SK-N-SH treated with all-trans-retinoic acid at 6 μM for 48 hours (cell line): ENCODE measurements at regions not wholly inside any gene's neighbourhood (a gene's known extent, or its start where the extent isn't known, plus 50 kb on each side); places are given as distances from the start of the nearest gene placed in this dataset.

Source experiments
- ATAC-seq: fragments of 200-7000 bp; cut with Tn5 transposase; 3 replicates; pipeline ENCODE4 v1.9.1; 2020; ENCODE audit warnings: mild to moderate bottlenecking, moderate library complexity
- ARNTL ChIP-seq: fragments of 450-650 bp; formaldehyde crosslinking; IDR thresholded peaks from 2 replicates; pipeline ENCODE4 v1.5.0; 2020; ENCODE audit warnings: low read depth, mild to moderate bottlenecking, moderate library complexity, borderline replicate concordance
- BACH2 ChIP-seq: fragments of 250-450 bp; sonication (Bioruptor Pico); IDR thresholded peaks from 2 replicates; pipeline ENCODE4 v1.9.0; 2021; ENCODE audit warnings: mild to moderate bottlenecking, borderline replicate concordance
- CREB5 ChIP-seq: fragments of 250-450 bp; sonication (Bioruptor Pico); IDR thresholded peaks from 2 replicates; pipeline ENCODE4 v1.5.1; 2020; ENCODE audit warnings: low read depth, mild to moderate bottlenecking, moderate library complexity
- CSRNP3 ChIP-seq: fragments of 250-450 bp; sonication (Bioruptor Pico); IDR thresholded peaks from 2 replicates; pipeline ENCODE4 v1.5.1; 2021; ENCODE audit warnings: mild to moderate bottlenecking, moderate library complexity
- ESRRG ChIP-seq: fragments of 250-450 bp; sonication (Bioruptor Pico); IDR thresholded peaks from 2 replicates; pipeline ENCODE4 v1.6.1; 2021; ENCODE audit warnings: mild to moderate bottlenecking
- GLIS3 ChIP-seq: fragments of 250-450 bp; sonication (Bioruptor Pico); IDR thresholded peaks from 2 replicates; pipeline ENCODE4 v1.5.0; 2020; ENCODE audit warnings: mild to moderate bottlenecking, moderate library complexity
- ISL1 ChIP-seq: fragments of 250-450 bp; sonication (Bioruptor Pico); IDR thresholded peaks from 2 replicates; pipeline ENCODE4 v2.1.2; 2022; ENCODE audit warnings: mild to moderate bottlenecking, moderate library complexity
- OSR1 ChIP-seq: fragments of 250-450 bp; sonication (Bioruptor Pico); IDR thresholded peaks from 2 replicates; pipeline ENCODE4 v1.8.0; 2022; ENCODE audit warnings: moderate library complexity, mild to moderate bottlenecking, inconsistent platforms
- PATZ1 ChIP-seq: fragments of 250-450 bp; sonication (Bioruptor Pico); IDR thresholded peaks from 2 replicates; pipeline ENCODE4 v1.8.0; 2020; ENCODE audit warnings: mild to moderate bottlenecking, moderate library complexity, borderline replicate concordance
- PPARA ChIP-seq: fragments of 250-450 bp; sonication (Bioruptor Pico); IDR thresholded peaks from 2 replicates; pipeline ENCODE4 v1.5.0; 2020; ENCODE audit warnings: mild to moderate bottlenecking, borderline replicate concordance
- RARB ChIP-seq: fragments of 250-450 bp; sonication (Bioruptor Pico); IDR thresholded peaks from 2 replicates; pipeline ENCODE4 v1.8.0; 2021; ENCODE audit warnings: mild to moderate bottlenecking, moderate library complexity
- SNAI2 ChIP-seq: fragments of 250-450 bp; sonication (Bioruptor Pico); IDR thresholded peaks from 2 replicates; pipeline ENCODE4 v1.5.0; 2020; ENCODE audit warnings: mild to moderate bottlenecking, moderate library complexity
- TCF4 ChIP-seq: fragments of 250-450 bp; sonication (Bioruptor Pico); IDR thresholded peaks from 2 replicates; pipeline ENCODE4 v1.8.0; 2021; ENCODE audit warnings: mild to moderate bottlenecking, moderate library complexity, borderline replicate concordance
- TOX ChIP-seq: fragments of 250-450 bp; sonication (Bioruptor Pico); IDR thresholded peaks from 2 replicates; pipeline ENCODE4 v1.8.0; 2021; ENCODE audit warnings: mild to moderate bottlenecking, moderate library complexity, borderline replicate concordance
- TSHZ2 ChIP-seq: fragments of 250-450 bp; sonication (Bioruptor Pico); IDR thresholded peaks from 2 replicates; pipeline ENCODE4 v1.5.0; 2020; ENCODE audit warnings: mild to moderate bottlenecking, moderate library complexity
- ZC3H10 ChIP-seq: fragments of 250-450 bp; sonication (Bioruptor Pico); IDR thresholded peaks from 2 replicates; pipeline ENCODE4 v1.5.1; 2021; ENCODE audit warnings: mild to moderate bottlenecking, moderate library complexity
- ZFP3 ChIP-seq: fragments of 250-450 bp; sonication (Bioruptor Pico); IDR thresholded peaks from 2 replicates; pipeline ENCODE4 v1.5.0; 2020; ENCODE audit warnings: mild to moderate bottlenecking, moderate library complexity
- ZFP30 ChIP-seq: fragments of 450-650 bp; formaldehyde crosslinking; IDR thresholded peaks from 2 replicates; pipeline ENCODE4 v1.5.0; 2022; ENCODE audit warnings: mild to moderate bottlenecking, moderate library complexity
- ZNF565 ChIP-seq: fragments of 450-650 bp; formaldehyde crosslinking; conservative IDR thresholded peaks from 2 replicates; pipeline ENCODE4 v1.5.0; 2020; ENCODE audit warnings: low read depth, mild to moderate bottlenecking, moderate library complexity
- ZNF70 ChIP-seq: fragments of 450-650 bp; formaldehyde crosslinking; IDR thresholded peaks from 2 replicates; pipeline ENCODE4 v1.5.0; 2020; ENCODE audit warnings: mild to moderate bottlenecking, moderate library complexity
- ZNF8 ChIP-seq: fragments of 450-650 bp; formaldehyde crosslinking; IDR thresholded peaks from 2 replicates; pipeline ENCODE4 v1.5.0; 2020; ENCODE audit warnings: mild to moderate bottlenecking, moderate library complexity

- no peak for ATAC-seq
- no peak for TF ChIP-seq ZNF8 (CRISPR knock-in tag)
- TF ChIP-seq ZC3H10: no peak
- no peak for TF ChIP-seq RARB (CRISPR knock-in tag)
- TF ChIP-seq GLIS3 (CRISPR knock-in tag): no peak
- no peak for TF ChIP-seq BACH2
- TF ChIP-seq ESRRG (CRISPR knock-in tag): no peak
Measured at GRCh38 chr13:78777396-78777795, 118.4 kb upstream of the OBI1 start.

DNA sequence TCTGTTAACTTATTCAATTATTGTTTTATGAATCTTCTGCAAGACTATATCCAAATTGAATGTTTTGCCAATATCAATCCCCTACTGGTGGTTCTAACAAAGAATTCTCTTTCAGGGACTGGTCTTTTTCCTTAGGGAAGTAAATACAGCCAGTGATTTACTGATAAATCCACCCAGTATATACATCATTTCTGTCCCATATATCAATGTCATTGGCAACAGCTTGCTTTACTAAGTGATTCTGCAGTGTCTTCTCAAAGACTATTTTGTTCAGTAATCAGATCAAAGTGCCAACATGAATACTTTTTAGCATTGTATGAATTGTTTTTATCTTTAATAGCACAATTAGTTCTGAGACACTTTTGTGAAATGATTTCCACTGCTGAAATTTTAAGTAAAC is 114.0 kb upstream of the OBI1 start:
- no peak for ATAC-seq
- no peak for TF ChIP-seq PATZ1 (CRISPR knock-in tag)
- no peak for TF ChIP-seq ZNF70
- no peak for TF ChIP-seq TCF4
- TF ChIP-seq PPARA: no peak
- no peak for TF ChIP-seq TSHZ2 (CRISPR knock-in tag)

- TF ChIP-seq ZC3H10 (no peak), TCF4 (no peak), ISL1 (CRISPR knock-in tag) (no peak), ESRRG (CRISPR knock-in tag) (no peak), ZNF70 (no peak), TOX (CRISPR knock-in tag) (no peak), PPARA (no peak), ARNTL (CRISPR knock-in tag) (no peak), PATZ1 (CRISPR knock-in tag) (no peak), ZFP3 (CRISPR knock-in tag) (no peak), CSRNP3 (CRISPR knock-in tag) (no peak), CREB5 (CRISPR knock-in tag) (no peak), OSR1 (CRISPR knock-in tag) (no peak), BACH2 (no peak), ZNF565 (no peak), ZFP30 (CRISPR knock-in tag) (no peak), SNAI2 (CRISPR knock-in tag) (no peak), ZNF8 (CRISPR knock-in tag) (no peak), RARB (CRISPR knock-in tag) (no peak)
- no peak for ATAC-seq
Measured at GRCh38 chr13:78770601-78771000, 111.6 kb upstream of the OBI1 start.

DNA sequence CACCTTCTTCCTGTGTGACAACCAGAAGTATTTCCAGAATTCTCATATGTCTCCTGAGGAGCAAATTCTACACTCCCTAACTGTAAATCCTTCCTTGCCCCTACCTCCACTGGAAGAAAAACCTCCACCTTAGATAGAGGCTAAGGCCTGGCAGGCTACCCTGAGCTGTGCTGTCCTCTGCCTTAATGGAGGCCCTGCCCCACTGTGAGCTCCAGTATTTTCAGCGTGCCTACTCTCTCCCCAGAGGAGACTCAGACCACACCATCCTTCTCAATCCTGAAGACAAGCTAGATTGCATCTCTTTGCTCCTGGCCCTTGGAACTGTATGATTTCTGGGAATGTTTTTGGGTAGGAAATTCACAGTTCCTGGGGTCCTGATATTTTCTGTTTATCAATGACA is 110.0 kb upstream of the OBI1 start:
- no peak for ATAC-seq
- TF ChIP-seq ZNF565: no peak
- TF ChIP-seq TCF4: no peak
- TF ChIP-seq CREB5 (CRISPR knock-in tag): no peak
- no peak for TF ChIP-seq ESRRG (CRISPR knock-in tag)
- TF ChIP-seq CSRNP3 (CRISPR knock-in tag): no peak
- no peak for TF ChIP-seq ZNF70
- TF ChIP-seq PATZ1 (CRISPR knock-in tag): no peak
- TF ChIP-seq ZC3H10: no peak
- no peak for TF ChIP-seq ARNTL (CRISPR knock-in tag)
